Duodenal mucosa (tissue), 2 donors: ENCODE measurements at regions not wholly inside any gene's neighbourhood (a gene's known extent, or its start where the extent isn't known, plus 50 kb on each side); places are given as distances from the start of the nearest gene placed in this dataset.
"Not testable (repeated sequence)": the region's sequence is repeated elsewhere in the genome, so short reads cannot be mapped to it uniquely, and the experiment has no call there.

Experiments
- H3K27ac ChIP-seq: one replicate; pipeline ENCODE4 v1.7.0; 2013; ENCODE audit warnings: low read depth, low read length
- H3K27me3 ChIP-seq, 2 donors: one replicate each; pipeline ENCODE4 v1.7.0; 2013; ENCODE audit warnings: low read length in 2 of 2, control low read depth in 1 of 2; ENCODE audit not compliant: insufficient read depth in 2 of 2, control insufficient read depth in 1 of 2
- H3K36me3 ChIP-seq, 2 donors: one replicate each; pipeline ENCODE4 v1.7.0; 2013; ENCODE audit warnings: low read length in 2 of 2, control low read depth in 1 of 2; ENCODE audit not compliant: insufficient read depth in 2 of 2, control insufficient read depth in 1 of 2
- H3K4me1 ChIP-seq, 2 donors: one replicate each; pipeline ENCODE4 v1.7.0; 2013; ENCODE audit warnings: low read length in 2 of 2, control low read depth in 1 of 2; ENCODE audit not compliant: insufficient read depth in 2 of 2, control insufficient read depth in 1 of 2
- H3K4me3 ChIP-seq, 2 donors: one replicate each; pipeline ENCODE4 v1.7.0; 2013; ENCODE audit warnings: low read length in 2 of 2, low read depth in 1 of 2
- H3K9ac ChIP-seq, 2 donors: one replicate each; pipeline ENCODE4 v1.7.0; 2013; ENCODE audit warnings: low read length in 2 of 2, low read depth in 1 of 2
- H3K9me3 ChIP-seq, 2 donors: one replicate each; pipeline ENCODE4 v1.7.0; 2013; ENCODE audit warnings: low read length in 2 of 2, control low read depth in 1 of 2; ENCODE audit not compliant: control insufficient read depth in 1 of 2

DNA sequence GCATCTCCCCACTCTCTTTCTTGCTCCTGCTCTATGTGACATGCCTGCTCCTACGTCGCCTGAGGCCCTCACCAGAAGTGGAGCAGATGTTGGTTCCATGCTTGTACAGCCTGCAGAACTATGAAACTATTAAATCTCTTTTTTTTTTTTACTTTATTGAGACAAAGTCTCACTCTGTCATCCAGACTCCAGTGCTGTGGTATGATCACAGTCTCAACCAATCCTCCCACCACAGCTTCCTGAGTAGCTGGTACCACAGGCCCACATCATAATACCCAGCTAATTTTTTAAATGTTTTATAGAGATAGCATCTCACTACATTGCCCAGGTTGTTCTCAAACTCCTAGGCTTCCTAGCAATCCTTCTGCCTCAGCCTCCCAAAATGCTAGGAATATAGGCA is 1067.7 kb downstream of the PCDH9 start:
- Histone ChIP-seq H3K4me1 (no peaks in the 10 kb centered on the region), H3K4me3 (no peak overlapping the region), H3K36me3 (no peaks in the 10 kb centered on the region), H3K9me3 (peaks cover 0 to 7% of the 10 kb centered on the region in 2 donors), H3K9ac (no peak overlapping the region), H3K27me3 (no peaks in the 10 kb centered on the region), H3K27ac (no peak overlapping the region)

DNA sequence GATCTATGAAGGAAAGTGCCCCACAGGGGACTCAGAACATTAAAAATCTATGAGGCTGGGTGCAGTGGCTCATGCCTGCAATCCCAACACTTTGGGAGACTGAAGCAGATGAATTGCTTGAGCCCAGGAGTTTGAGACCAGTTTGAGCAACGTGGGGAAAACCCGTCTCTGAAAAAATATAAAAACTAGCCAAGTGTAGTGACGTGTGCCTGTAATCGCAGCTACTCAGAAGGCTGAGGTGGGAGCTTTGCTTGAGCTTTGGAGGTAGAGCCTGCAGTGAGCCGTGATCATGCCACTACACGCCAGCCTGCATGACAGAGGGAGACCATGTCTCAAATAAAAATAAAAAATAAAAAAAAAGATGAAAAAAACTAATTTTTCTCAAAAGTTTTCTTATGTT is 1070.6 kb downstream of the PCDH9 start:
- no peaks in the 10 kb centered on the region for H3K4me1 ChIP-seq
- no peaks in the 10 kb centered on the region for H3K36me3 ChIP-seq
- no peak overlapping the region for H3K27ac ChIP-seq
- no peak overlapping the region for H3K9ac ChIP-seq
- H3K27me3 ChIP-seq = no peaks in the 10 kb centered on the region
- peaks cover 3 to 4% of the 10 kb centered on the region in 2 donors for H3K9me3 ChIP-seq
- no peak overlapping the region for H3K4me3 ChIP-seq

DNA sequence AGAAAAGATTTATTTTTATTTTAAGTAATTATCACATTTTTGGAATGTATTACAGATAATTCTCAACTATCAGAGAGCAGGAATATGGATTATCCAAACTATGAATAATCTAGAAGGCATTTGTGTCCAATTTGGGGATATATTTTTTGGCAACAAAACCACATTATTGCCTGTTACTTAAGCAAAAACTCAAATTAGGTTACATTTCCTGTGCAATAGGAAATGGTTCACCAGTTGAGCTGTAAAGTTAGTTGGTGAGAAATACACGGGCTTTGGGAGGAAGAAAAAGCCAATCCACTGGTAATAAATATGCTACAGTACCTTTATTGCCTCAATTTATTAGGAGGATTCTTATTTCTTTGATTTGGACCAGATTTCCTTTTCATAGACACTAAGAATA is 1075.2 kb downstream of the PCDH9 start:
- H3K27ac ChIP-seq = no peak overlapping the region
- no peak overlapping the region for H3K9ac ChIP-seq
- no peak overlapping the region for H3K4me3 ChIP-seq
- H3K36me3 ChIP-seq = no peaks in the 10 kb centered on the region
- H3K4me1 ChIP-seq = no peaks in the 10 kb centered on the region
- peaks cover 0 to 3% of the 10 kb centered on the region in 2 donors for H3K9me3 ChIP-seq
- no peaks in the 10 kb centered on the region for H3K27me3 ChIP-seq

DNA sequence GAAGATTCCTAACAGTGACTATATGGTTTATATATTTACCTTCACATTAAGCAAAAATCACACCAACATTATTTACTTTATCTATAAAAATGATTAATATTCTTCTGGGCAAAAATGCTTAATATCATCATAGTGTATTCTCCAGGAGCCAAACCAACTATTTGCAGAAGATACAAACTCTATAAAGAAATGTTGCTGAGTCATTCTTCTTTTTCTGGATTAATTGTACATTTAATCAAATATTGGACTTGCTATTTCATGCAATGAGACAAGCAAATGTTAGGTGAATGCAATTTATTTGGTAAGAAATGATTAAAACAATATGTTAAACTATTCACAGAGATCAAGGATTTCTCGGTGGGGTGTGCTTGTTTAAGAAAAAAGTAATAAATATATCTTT is 1075.8 kb downstream of the PCDH9 start:
- Histone ChIP-seq H3K27ac (no peak overlapping the region), H3K9me3 (peaks cover 0 to 3% of the 10 kb centered on the region in 2 donors), H3K4me1 (no peaks in the 10 kb centered on the region), H3K36me3 (no peaks in the 10 kb centered on the region), H3K27me3 (no peaks in the 10 kb centered on the region), H3K9ac (no peak overlapping the region), H3K4me3 (no peak overlapping the region)

DNA sequence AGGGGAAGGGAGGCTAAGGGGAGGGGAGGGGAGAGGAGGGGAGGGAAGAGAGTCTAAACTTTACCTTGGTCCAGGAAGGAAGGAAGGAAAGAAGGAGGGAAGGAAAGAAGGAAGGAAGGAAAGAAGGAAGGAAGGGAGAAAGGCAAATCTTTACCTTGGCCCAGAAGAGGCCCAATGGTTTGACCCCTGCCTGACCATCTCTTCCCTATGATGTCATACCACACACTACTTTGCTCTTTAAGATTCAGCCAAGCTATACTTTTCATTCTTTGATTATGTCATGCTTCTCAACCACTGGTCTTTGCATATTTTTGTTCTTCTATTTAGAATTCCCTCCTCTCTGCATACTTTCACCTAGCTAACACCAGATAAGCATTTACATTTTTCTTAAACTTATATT is 1077.5 kb downstream of the PCDH9 start:
- no peaks in the 10 kb centered on the region for H3K4me1 ChIP-seq
- no peaks in the 10 kb centered on the region for H3K27me3 ChIP-seq
- no peak overlapping the region for H3K4me3 ChIP-seq
- peaks cover 0 to 3% of the 10 kb centered on the region in 2 donors for H3K9me3 ChIP-seq
- H3K9ac ChIP-seq = no peak overlapping the region
- H3K36me3 ChIP-seq = no peaks in the 10 kb centered on the region
- no peak overlapping the region for H3K27ac ChIP-seq

DNA sequence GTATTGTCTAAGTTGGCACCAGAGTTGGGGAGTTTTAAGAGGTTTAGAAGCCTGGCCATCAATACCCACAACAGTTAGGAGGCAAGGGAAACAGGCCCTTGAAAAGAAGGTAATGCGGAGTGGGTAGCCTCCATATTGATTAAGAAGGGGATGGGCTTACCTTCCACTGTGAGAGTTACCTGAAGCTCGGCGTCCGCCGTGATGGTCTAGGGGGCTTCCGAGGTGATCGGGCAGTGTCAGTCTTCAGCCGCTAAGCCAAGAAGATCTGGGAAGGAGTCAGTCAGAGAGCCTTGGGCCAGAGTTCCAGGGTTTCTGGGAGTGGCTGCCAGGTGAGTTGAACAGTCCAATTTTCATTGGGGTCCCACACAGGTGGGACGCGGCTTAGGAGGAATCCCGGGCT is 1085.8 kb downstream of the PCDH9 start:
- not testable (repeated sequence) for H3K27ac ChIP-seq, H3K4me3 ChIP-seq, H3K4me1 ChIP-seq, H3K9ac ChIP-seq, H3K27me3 ChIP-seq, H3K36me3 ChIP-seq, H3K9me3 ChIP-seq

DNA sequence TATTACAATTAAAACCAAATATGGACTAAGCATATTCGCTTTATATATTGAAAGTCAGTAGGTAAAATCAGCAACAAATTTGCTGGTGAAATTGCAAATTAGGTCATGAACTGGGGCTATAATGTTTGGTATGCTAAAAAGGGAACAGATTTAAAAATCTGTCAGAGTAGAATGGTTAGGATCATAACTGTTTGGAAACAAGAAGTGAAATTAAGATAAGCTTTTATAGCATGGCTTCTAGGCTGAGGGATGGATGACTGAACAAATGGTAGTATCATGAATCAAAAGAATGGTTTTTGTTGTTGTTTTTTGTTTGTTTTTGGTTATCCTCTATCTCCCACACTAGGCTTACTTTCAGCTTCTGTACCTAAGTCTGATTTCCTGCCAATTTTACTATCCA is 1090.4 kb downstream of the PCDH9 start:
- peaks cover 0 to 2% of the 10 kb centered on the region in 2 donors for H3K9me3 ChIP-seq

DNA sequence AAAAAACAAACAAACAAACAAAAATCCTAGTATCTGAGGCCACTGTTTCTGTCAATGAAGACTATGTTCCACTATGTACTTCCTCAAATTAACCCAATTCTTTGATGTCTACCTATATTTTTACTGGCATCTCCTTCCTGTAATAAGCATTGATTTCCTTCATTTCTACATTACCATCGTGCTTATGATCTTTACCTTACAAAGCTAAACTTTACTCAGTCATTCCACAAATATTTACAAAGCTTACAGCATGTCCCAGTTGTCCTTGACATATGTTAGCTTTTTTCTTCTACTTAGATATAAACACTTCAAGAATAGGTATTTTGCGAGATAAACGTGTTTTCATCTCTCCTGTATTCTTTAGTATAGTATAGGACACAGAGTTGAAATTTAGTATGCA is 1090.9 kb downstream of the PCDH9 start:
- Histone ChIP-seq H3K9ac (no peak overlapping the region), H3K27ac (no peak overlapping the region), H3K27me3 (no peaks in the 10 kb centered on the region), H3K4me3 (no peak overlapping the region), H3K4me1 (no peaks in the 10 kb centered on the region), H3K9me3 (peaks cover 0 to 2% of the 10 kb centered on the region in 2 donors), H3K36me3 (no peaks in the 10 kb centered on the region)

More for the DNA sequence above, 1090.4 kb downstream of the PCDH9 start:
- Histone ChIP-seq H3K4me1 (no peaks in the 10 kb centered on the region), H3K4me3 (no peak overlapping the region), H3K36me3 (no peaks in the 10 kb centered on the region), H3K9ac (no peak overlapping the region), H3K27me3 (no peaks in the 10 kb centered on the region), H3K27ac (no peak overlapping the region)

DNA sequence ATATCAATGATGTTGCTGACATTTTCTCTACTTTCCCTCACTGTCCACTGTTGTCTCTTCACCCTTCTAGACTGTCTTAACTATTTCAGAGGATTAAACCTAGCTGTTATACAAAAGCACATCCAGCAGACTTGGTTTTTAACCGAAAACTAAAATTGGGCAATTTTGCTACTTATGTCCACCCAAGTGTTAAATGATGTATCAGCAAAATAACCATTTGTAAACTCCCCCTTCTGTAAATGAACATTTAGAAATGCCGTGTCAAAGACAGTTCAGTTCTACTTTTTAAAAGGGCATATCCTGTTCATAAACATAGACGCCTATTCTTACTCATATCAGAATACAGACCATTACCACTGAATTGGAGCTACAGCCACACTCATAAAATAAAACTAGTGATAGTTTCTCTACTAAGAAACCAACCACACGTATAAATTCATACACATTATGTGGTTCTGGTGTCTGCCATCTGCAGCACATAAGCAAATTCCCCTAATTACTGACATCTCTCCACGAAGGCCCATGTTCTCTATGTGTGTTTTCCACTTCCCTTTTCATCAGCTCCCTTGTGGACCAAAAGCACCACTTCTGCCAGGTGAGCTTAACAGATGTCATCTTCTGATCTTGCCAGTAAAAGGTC is 1091.8 kb downstream of the PCDH9 start:
- peaks cover 0 to 2% of the 10 kb centered on the region in 2 donors for H3K9me3 ChIP-seq
- no peaks in the 10 kb centered on the region for H3K4me1 ChIP-seq
- H3K27ac ChIP-seq = no peak overlapping the region
- H3K9ac ChIP-seq = no peak overlapping the region
- no peaks in the 10 kb centered on the region for H3K27me3 ChIP-seq
- H3K36me3 ChIP-seq = no peaks in the 10 kb centered on the region
- no peak overlapping the region for H3K4me3 ChIP-seq

DNA sequence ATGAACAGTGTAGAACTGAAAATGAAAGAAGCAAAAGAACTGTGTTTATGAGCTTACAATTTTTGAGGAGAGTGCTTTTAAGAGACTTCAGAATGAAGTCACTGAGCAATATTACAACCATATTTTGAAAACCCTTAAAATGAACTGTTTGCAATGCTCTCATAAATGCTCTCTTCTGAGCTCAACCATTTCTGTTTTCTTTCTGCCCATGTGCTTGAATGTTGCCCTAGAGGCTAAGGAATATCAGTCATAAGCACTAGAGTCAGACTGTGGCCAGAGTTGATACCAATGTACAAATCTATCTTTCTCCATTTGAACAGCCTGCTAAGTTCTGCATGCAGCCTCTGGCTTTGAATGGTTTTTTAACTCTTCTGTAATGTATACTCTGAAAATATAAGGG is 1092.8 kb downstream of the PCDH9 start:
- H3K27ac ChIP-seq = no peak overlapping the region
- H3K27me3 ChIP-seq = no peaks in the 10 kb centered on the region
- no peak overlapping the region for H3K4me3 ChIP-seq
- no peak overlapping the region for H3K9ac ChIP-seq
- peaks cover 0 to 2% of the 10 kb centered on the region in 2 donors for H3K9me3 ChIP-seq
- no peaks in the 10 kb centered on the region for H3K36me3 ChIP-seq
- no peaks in the 10 kb centered on the region for H3K4me1 ChIP-seq
